Loucy (cell line): ENCODE measurements at regions not wholly inside any gene's neighbourhood (a gene's known extent, or its start where the extent isn't known, plus 50 kb on each side); places are given as distances from the start of the nearest gene placed in this dataset.

ENCODE experiments used
- CTCF ChIP-seq: fragments of 200-600 bp; sonication (generic); conservative IDR thresholded peaks from 2 replicates; pipeline ENCODE4 v1.5.1; 2014; ENCODE audit warnings: mild to moderate bottlenecking, antibody characterized with exemption, low read length
- EZH2phosphoT487 ChIP-seq: fragments of 200-600 bp; IDR thresholded peaks from 2 replicates; pipeline ENCODE4 v1.6.1; 2018; ENCODE audit warnings: antibody characterized with exemption, mild to moderate bottlenecking, moderate library complexity, borderline replicate concordance

- no peak for TF ChIP-seq CTCF
- no peak for TF ChIP-seq EZH2phosphoT487
Measured at GRCh38 chr2:239548965-239549595, 148.3 kb upstream of the HDAC4 start.
